ENCODE measurements at regions not wholly inside any gene's neighbourhood (a gene's known extent, or its start where the extent isn't known, plus 50 kb on each side); places are given as distances from the start of the nearest gene placed in this dataset.

- H3K27ac Mint-ChIP-seq = no peak overlapping the region
- ChIA-PET POLR2A (no interaction called here), CTCF (no interaction called here)
- DNase-seq (ENCODE audit: low spot score) (no peak), ATAC-seq (no peak)
- no peaks in the 10 kb centered on the region for H3K9me3 Mint-ChIP-seq
- no peaks in the 10 kb centered on the region for H3K27me3 Mint-ChIP-seq (ENCODE audit: low read depth)
- H3K4me1 Mint-ChIP-seq = no peaks in the 10 kb centered on the region
- H3K36me3 Mint-ChIP-seq = no peaks in the 10 kb centered on the region
- TF ChIP-seq NFYB (CRISPR knock-in tag; conservative IDR thresholded peaks at IDR 0.05; ENCODE audit: low read depth) = no peak
- TF ChIP-seq RORB (CRISPR knock-in tag; IDR thresholded peaks at IDR 0.05) = no peak
- no peak for TF ChIP-seq E2F4 (CRISPR knock-in tag; IDR thresholded peaks at IDR 0.05; ENCODE audit: borderline replicate concordance, low read depth)
- no peak for TF ChIP-seq PRRX2 (CRISPR knock-in tag; IDR thresholded peaks at IDR 0.05)
- no peak for TF ChIP-seq GTF2I (CRISPR knock-in tag; conservative IDR thresholded peaks at IDR 0.05)
- no peak for TF ChIP-seq MXD4 (CRISPR knock-in tag; IDR thresholded peaks at IDR 0.05; ENCODE audit: borderline replicate concordance)
- no peak for TF ChIP-seq ZMAT4 (CRISPR knock-in tag; IDR thresholded peaks at IDR 0.05)
- no peak for TF ChIP-seq E2F5 (CRISPR knock-in tag; IDR thresholded peaks at IDR 0.05)
- TF ChIP-seq HMGA2 (CRISPR knock-in tag; IDR thresholded peaks at IDR 0.05) = no peak
- TF ChIP-seq TCF7 (CRISPR knock-in tag; IDR thresholded peaks at IDR 0.05; ENCODE audit: low read depth) = no peak
- TF ChIP-seq SMAD4 (CRISPR knock-in tag; IDR thresholded peaks at IDR 0.05) = no peak
- no peak for TF ChIP-seq CREM (CRISPR knock-in tag; IDR thresholded peaks at IDR 0.05)
- no peak for TF ChIP-seq FOXJ3 (CRISPR knock-in tag; IDR thresholded peaks at IDR 0.05; ENCODE audit: borderline replicate concordance)
- TF ChIP-seq NR3C1 (CRISPR knock-in tag; conservative IDR thresholded peaks at IDR 0.05; ENCODE audit: low read depth) = no peak
- TF ChIP-seq ETV6 (CRISPR knock-in tag; IDR thresholded peaks at IDR 0.05) = no peak
- TF ChIP-seq ZNF263 (CRISPR knock-in tag; IDR thresholded peaks at IDR 0.05; ENCODE audit: low read depth) = no peak
- TF ChIP-seq IRF1 (CRISPR knock-in tag; IDR thresholded peaks at IDR 0.05) = no peak
- no peak for TF ChIP-seq TEAD4 (CRISPR knock-in tag; IDR thresholded peaks at IDR 0.05)
- H3K4me3 Mint-ChIP-seq = no peak overlapping the region
Measured at GRCh38 chr1:67935560-67935959, 102.3 kb upstream of the GNG12 start.

- Mint-ChIP-seq H3K36me3 (no peaks in the 10 kb centered on the region), H3K4me1 (no peaks in the 10 kb centered on the region), H3K27me3 (ENCODE audit: low read depth) (no peaks in the 10 kb centered on the region), H3K4me3 (no peak overlapping the region), H3K27ac (no peak overlapping the region), H3K9me3 (no peaks in the 10 kb centered on the region)
- DNase-seq (ENCODE audit: low spot score) (no peak), ATAC-seq (no peak)
- ChIA-PET CTCF (no interaction called here), POLR2A (no interaction called here)
- TF ChIP-seq PREB (CRISPR knock-in tag; IDR thresholded peaks at IDR 0.05; ENCODE audit: borderline replicate concordance) (no peak), ATF2 (CRISPR knock-in tag; IDR thresholded peaks at IDR 0.05; ENCODE audit: borderline replicate concordance, low read depth) (no peak), NR3C1 (CRISPR knock-in tag; conservative IDR thresholded peaks at IDR 0.05; ENCODE audit: low read depth) (no peak), GRHL2 (CRISPR knock-in tag; IDR thresholded peaks at IDR 0.05; ENCODE audit: insufficient replicate concordance, severe bottlenecking) (no peak), ETV6 (CRISPR knock-in tag; IDR thresholded peaks at IDR 0.05) (no peak), CREM (CRISPR knock-in tag; IDR thresholded peaks at IDR 0.05) (no peak), ZNF232 (CRISPR knock-in tag; IDR thresholded peaks at IDR 0.05) (no peak), KAT7 (CRISPR knock-in tag; IDR thresholded peaks at IDR 0.05; ENCODE audit: borderline replicate concordance) (no peak)
Measured at GRCh38 chr1:67931198-67931597, 97.9 kb upstream of the GNG12 start.

Measured in WTC11 (cell line).